Lung (tissue), 11 donors: ENCODE measurements at regions not wholly inside any gene's neighbourhood (a gene's known extent, or its start where the extent isn't known, plus 50 kb on each side); places are given as distances from the start of the nearest gene placed in this dataset.

Source experiments
- ATAC-seq: fragments of 200-7000 bp; cut with Tn5 transposase; one replicate; pipeline ENCODE4 v1.9.1; 2020; ENCODE audit warnings: moderate number of reproducible peaks; ENCODE audit not compliant: insufficient read depth, low FRiP score
- DNase-seq, 3 donors: peaks; one replicate each; pipeline ENCODE4 v3.0.0-alpha.2; 2013 to 2017
- H3K27ac ChIP-seq, 2 donors: one replicate each; pipeline ENCODE4 v1.5.1; 2013; ENCODE audit warnings: mild to moderate bottlenecking in 2 of 2, moderate library complexity in 2 of 2, control low read depth in 1 of 2, inconsistent platforms in 1 of 2, low read depth in 1 of 2, low read length in 1 of 2
- H3K27me3 ChIP-seq, 3 donors: one replicate each; pipeline ENCODE4 v1.5.1; 2013; ENCODE audit warnings: low read length in 2 of 3; ENCODE audit not compliant: control insufficient read depth in 3 of 3, insufficient read depth in 3 of 3
- H3K36me3 ChIP-seq, 4 donors: one replicate each; pipeline ENCODE4 v1.5.1; 2013; ENCODE audit warnings: low read length in 4 of 4, mild to moderate bottlenecking in 1 of 4, moderate library complexity in 1 of 4; ENCODE audit not compliant: control insufficient read depth in 4 of 4, insufficient read depth in 4 of 4
- H3K4me1 ChIP-seq, 5 donors: one replicate each; pipeline ENCODE4 v1.5.1; 2013; ENCODE audit warnings: low read length in 5 of 5, mild to moderate bottlenecking in 2 of 5, moderate library complexity in 1 of 5; ENCODE audit not compliant: control insufficient read depth in 5 of 5, insufficient read depth in 5 of 5
- H3K4me3 ChIP-seq: one replicate; pipeline ENCODE4 v1.5.1; 2013; ENCODE audit warnings: mild to moderate bottlenecking, control low read depth, moderate library complexity
- H3K9ac ChIP-seq, 2 donors: one replicate each; pipeline ENCODE4 v1.5.1; 2013; ENCODE audit warnings: low read length in 2 of 2, control low read depth in 1 of 2; ENCODE audit not compliant: insufficient read depth in 1 of 2
- H3K9me3 ChIP-seq, 4 donors: one replicate each; pipeline ENCODE4 v1.5.1; 2013; ENCODE audit warnings: low read length in 3 of 4, mild to moderate bottlenecking in 1 of 4, moderate library complexity in 1 of 4; ENCODE audit not compliant: control insufficient read depth in 4 of 4, insufficient read depth in 3 of 4
- CTCF ChIP-seq: IDR thresholded peaks from 2 replicates; pipeline ENCODE4 v1.5.1; 2012; ENCODE audit warnings: mild to moderate bottlenecking; ENCODE audit errors: control extremely low read depth, extremely low read depth
- WGBS, 2 donors: extraction: QIAGEN DNeasy Blood & Tissue Kit; methylation state at CpG; one replicate each; pipeline ENCODE4 v1.1.7; 2013; 5-methylcytosine and 5-hydroxymethylcytosine counted together
- donor health status: control.
- donor health status: control.
- donor health status: Bipolar disorder and iron deficiency.
- donor health status: healthy.
- donor health status: DM: yes; HTN: yes; CAD: no.

- no peak for TF ChIP-seq CTCF
- H3K9me3 ChIP-seq = peaks cover 0 to 7% (median 0%) of the 10 kb centered on the region in 4 donors
- H3K36me3 ChIP-seq = no peaks in the 10 kb centered on the region
- DNase-seq (peak in 1 of 3 donors; percentile 14), ATAC-seq (no peak)
- H3K27me3 ChIP-seq = no peaks in the 10 kb centered on the region
- no peak overlapping the region for H3K9ac ChIP-seq
- no peak overlapping the region for H3K27ac ChIP-seq
- H3K4me3 ChIP-seq = no peak overlapping the region
- WGBS, 2 donors = 57 to 59% methylated on average over 18 to 19 of the region's 19 CpGs
- no peaks in the 10 kb centered on the region for H3K4me1 ChIP-seq
Measured at GRCh38 chr1:5758859-5759578, 233.2 kb downstream of the NPHP4 start.

GRCh38 chr1:5758000-5758858, 234.0 kb downstream of the NPHP4 start:
- Histone ChIP-seq H3K4me3 (no peak overlapping the region), H3K4me1 (peaks cover 0 to 4% (median 0%) of the 10 kb centered on the region in 5 donors), H3K27ac (no peak overlapping the region), H3K9me3 (peaks cover 0 to 2% (median 0%) of the 10 kb centered on the region in 4 donors), H3K36me3 (no peaks in the 10 kb centered on the region), H3K9ac (no peak overlapping the region), H3K27me3 (no peaks in the 10 kb centered on the region)
- 77 to 81% methylated on average over 18 of the region's 18 CpGs for WGBS, 2 donors
- DNase-seq (no peak), ATAC-seq (no peak)
- no peak for TF ChIP-seq CTCF

- Histone ChIP-seq H3K9me3 (peaks cover 0 to 2% (median 0%) of the 10 kb centered on the region in 4 donors), H3K4me1 (peaks cover 0 to 14% (median 8%) of the 10 kb centered on the region in 5 donors), H3K4me3 (no peak overlapping the region), H3K36me3 (no peaks in the 10 kb centered on the region), H3K27ac (no peak overlapping the region), H3K27me3 (no peaks in the 10 kb centered on the region), H3K9ac (no peak overlapping the region)
- 87 to 90% methylated on average over 18 of the region's 18 CpGs for WGBS, 2 donors
- no peak for TF ChIP-seq CTCF
- ATAC-seq (no peak), DNase-seq (no peak)
Measured at GRCh38 chr1:5757187-5757805, 234.9 kb downstream of the NPHP4 start.
